ENCODE measurements at regions not wholly inside any gene's neighbourhood (a gene's known extent, or its start where the extent isn't known, plus 50 kb on each side); places are given as distances from the start of the nearest gene placed in this dataset.

GRCh38 chr2:23138701-23139100, 246.3 kb upstream of the KLHL29 start:
- TF ChIP-seq ZNF274 (IDR thresholded peaks at IDR 0.05; ENCODE audit: low read depth, low read length) (no peak), YY1 (IDR thresholded peaks at IDR 0.05; ENCODE audit: insufficient read depth, insufficient read length) (no peak), SUZ12 (IDR thresholded peaks at IDR 0.05; ENCODE audit: extremely low read depth, insufficient read depth, insufficient read length) (no peak)
